ENCODE measurements at regions not wholly inside any gene's neighbourhood (a gene's known extent, or its start where the extent isn't known, plus 50 kb on each side); places are given as distances from the start of the nearest gene placed in this dataset.
"Not testable (repeated sequence)": the region's sequence is repeated elsewhere in the genome, so short reads cannot be mapped to it uniquely, and the experiment has no call there.

DNA sequence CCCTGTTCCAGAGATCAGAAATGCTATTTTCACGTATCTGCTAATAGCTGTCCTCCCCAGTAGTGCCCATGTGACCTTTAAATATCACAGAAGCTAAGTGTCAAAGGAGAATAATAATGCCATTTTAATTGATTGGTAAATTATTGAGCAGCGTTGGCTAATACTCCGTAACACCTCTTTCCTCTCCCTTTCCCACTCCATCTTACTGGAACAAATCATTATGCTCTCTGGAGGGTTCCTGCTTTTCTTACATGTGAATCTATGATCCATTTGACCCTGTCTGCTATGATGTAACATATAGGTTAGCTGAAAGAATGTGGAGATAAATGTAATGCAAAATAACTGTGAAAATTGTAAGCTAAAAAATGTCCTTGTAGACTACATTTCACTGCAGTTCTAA lies 383.6 kb upstream of the GYPC start:
- no peak for TF ChIP-seq CTCF (IDR thresholded peaks at IDR 0.05)
- Mint-ChIP-seq H3K27ac (no peak overlapping the region), H3K9me3 (peaks cover 35% of the 10 kb centered on the region), H3K4me1 (ENCODE audit: low read depth) (no peaks in the 10 kb centered on the region), H3K36me3 (ENCODE audit: low read depth) (no peaks in the 10 kb centered on the region), H3K4me3 (no peak overlapping the region), H3K27me3 (ENCODE audit: insufficient read depth) (no peaks in the 10 kb centered on the region; the same call in 1 of the 2 replicates)
- no peak for DNase-seq

GRCh38 chr2:126275098-126275497 lies 380.9 kb upstream of the GYPC start:
- no peaks in the 10 kb centered on the region; the same call in 1 of the 2 replicates for H3K27me3 Mint-ChIP-seq (ENCODE audit: insufficient read depth)
- no peak overlapping the region for H3K4me3 Mint-ChIP-seq
- TF ChIP-seq CTCF (IDR thresholded peaks at IDR 0.05) = no peak
- H3K27ac Mint-ChIP-seq = no peak overlapping the region
- no peaks in the 10 kb centered on the region for H3K4me1 Mint-ChIP-seq (ENCODE audit: low read depth)
- DNase-seq = no peak
- no peaks in the 10 kb centered on the region for H3K36me3 Mint-ChIP-seq (ENCODE audit: low read depth)
- H3K9me3 Mint-ChIP-seq = peaks cover 31% of the 10 kb centered on the region

GRCh38 chr2:126276268-126276667 lies 379.7 kb upstream of the GYPC start:
- not testable (repeated sequence) for H3K4me3 Mint-ChIP-seq; H3K36me3 Mint-ChIP-seq (ENCODE audit: low read depth); H3K27me3 Mint-ChIP-seq (ENCODE audit: insufficient read depth); H3K27ac Mint-ChIP-seq; H3K4me1 Mint-ChIP-seq (ENCODE audit: low read depth); DNase-seq
- peaks cover 35% of the 10 kb centered on the region for H3K9me3 Mint-ChIP-seq

GRCh38 chr2:126288362-126288761 lies 367.6 kb upstream of the GYPC start:
- H3K9me3 Mint-ChIP-seq = peaks cover 24% of the 10 kb centered on the region
- H3K36me3 Mint-ChIP-seq (ENCODE audit: low read depth) = no peaks in the 10 kb centered on the region; the same call in 1 of the 2 replicates
- TF ChIP-seq CTCF (IDR thresholded peaks at IDR 0.05) = no peak
- no peaks in the 10 kb centered on the region for H3K27me3 Mint-ChIP-seq (ENCODE audit: insufficient read depth)
- no peak overlapping the region for H3K27ac Mint-ChIP-seq
- H3K4me3 Mint-ChIP-seq = no peak overlapping the region
- no peaks in the 10 kb centered on the region for H3K4me1 Mint-ChIP-seq (ENCODE audit: low read depth)
- DNase-seq = no peak

DNA sequence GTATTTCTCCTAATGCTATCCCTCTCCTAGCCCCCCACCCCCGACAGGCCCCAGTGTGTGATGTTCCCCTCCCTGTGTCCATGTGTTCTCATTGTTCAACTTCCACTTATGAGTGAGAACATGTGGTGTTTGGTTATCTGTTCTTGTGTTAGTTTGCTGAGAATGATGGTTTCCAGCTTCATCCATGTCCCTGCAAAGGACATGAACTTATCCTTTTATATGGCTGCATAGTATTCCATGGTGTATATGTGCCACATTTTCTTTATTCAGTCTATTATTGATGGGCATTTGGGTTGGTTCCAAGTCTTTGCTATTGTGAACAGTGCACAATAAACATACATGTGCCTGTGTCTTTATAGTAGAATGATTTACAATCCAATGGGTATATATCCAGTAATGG lies 362.0 kb upstream of the GYPC start:
- H3K27ac Mint-ChIP-seq; H3K27me3 Mint-ChIP-seq (ENCODE audit: insufficient read depth): not testable (repeated sequence)

DNA sequence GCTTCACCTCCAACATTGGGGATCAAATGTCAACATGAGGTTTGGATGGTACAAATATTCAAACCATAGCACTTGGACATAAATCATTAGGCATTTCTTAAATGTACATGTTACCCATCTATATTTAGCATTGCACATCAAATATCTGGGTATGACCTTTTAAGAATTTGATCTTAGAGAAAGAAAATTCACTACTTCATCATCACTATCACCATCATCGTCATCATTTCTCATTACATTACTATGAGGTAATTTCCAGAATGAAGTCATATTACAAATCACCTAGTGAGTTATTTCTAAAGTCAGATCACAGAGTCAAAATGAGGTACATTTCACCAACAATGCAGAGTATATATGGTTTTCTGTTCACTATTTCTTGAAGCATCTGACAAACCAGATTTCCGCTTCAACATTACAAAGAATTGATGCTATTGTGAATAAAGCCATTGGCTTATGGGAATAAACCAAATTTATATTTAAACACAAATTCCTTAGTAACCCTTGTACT lies 356.4 kb upstream of the GYPC start:
- H3K27me3 Mint-ChIP-seq (ENCODE audit: insufficient read depth) = no peaks in the 10 kb centered on the region
- H3K4me1 Mint-ChIP-seq (ENCODE audit: low read depth) = no peaks in the 10 kb centered on the region
- no peak overlapping the region for H3K4me3 Mint-ChIP-seq
- H3K36me3 Mint-ChIP-seq (ENCODE audit: low read depth) = no peaks in the 10 kb centered on the region
- TF ChIP-seq CTCF (IDR thresholded peaks at IDR 0.05) = no peak
- peaks cover 13% of the 10 kb centered on the region for H3K9me3 Mint-ChIP-seq
- DNase-seq = no peak
- no peak overlapping the region for H3K27ac Mint-ChIP-seq

More for the DNA sequence above, 362.0 kb upstream of the GYPC start:
- H3K9me3 Mint-ChIP-seq = peaks cover 15% of the 10 kb centered on the region
- not testable (repeated sequence) for H3K36me3 Mint-ChIP-seq (ENCODE audit: low read depth); DNase-seq; H3K4me3 Mint-ChIP-seq; H3K4me1 Mint-ChIP-seq (ENCODE audit: low read depth)

- Mint-ChIP-seq H3K4me1 (ENCODE audit: low read depth) (no peaks in the 10 kb centered on the region), H3K36me3 (ENCODE audit: low read depth) (no peaks in the 10 kb centered on the region), H3K4me3 (no peak overlapping the region), H3K9me3 (peaks cover 13% of the 10 kb centered on the region), H3K27me3 (ENCODE audit: insufficient read depth) (no peaks in the 10 kb centered on the region), H3K27ac (no peak overlapping the region)
- no peak for DNase-seq
- no peak for TF ChIP-seq CTCF (IDR thresholded peaks at IDR 0.05)
These were observed 355.6 kb upstream of the GYPC start for GRCh38 chr2:126300348-126300747.
